ENCODE measurements at regions not wholly inside any gene's neighbourhood (a gene's known extent, or its start where the extent isn't known, plus 50 kb on each side); places are given as distances from the start of the nearest gene placed in this dataset.

DNA sequence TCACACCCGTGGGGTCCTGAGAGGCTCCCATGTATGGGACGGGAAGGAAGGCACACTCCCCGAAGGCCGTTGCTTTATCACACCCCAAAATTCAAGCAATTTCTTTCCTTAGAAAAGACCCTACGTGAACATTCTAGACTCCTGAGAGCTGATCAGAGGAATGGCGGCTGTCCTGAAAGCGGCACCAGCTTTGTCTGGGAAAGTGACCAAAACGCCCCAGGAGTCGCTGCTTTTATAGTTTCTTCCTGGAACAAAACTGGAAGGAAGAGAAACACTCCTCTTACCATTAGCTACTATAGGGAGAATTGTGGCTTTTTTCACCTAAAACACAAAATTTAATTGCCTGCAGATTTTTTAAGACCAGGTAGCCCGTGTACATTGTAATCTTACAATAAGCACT, 261.8 kb upstream of the RNF32 start:
- TF ChIP-seq, protein P1, sequence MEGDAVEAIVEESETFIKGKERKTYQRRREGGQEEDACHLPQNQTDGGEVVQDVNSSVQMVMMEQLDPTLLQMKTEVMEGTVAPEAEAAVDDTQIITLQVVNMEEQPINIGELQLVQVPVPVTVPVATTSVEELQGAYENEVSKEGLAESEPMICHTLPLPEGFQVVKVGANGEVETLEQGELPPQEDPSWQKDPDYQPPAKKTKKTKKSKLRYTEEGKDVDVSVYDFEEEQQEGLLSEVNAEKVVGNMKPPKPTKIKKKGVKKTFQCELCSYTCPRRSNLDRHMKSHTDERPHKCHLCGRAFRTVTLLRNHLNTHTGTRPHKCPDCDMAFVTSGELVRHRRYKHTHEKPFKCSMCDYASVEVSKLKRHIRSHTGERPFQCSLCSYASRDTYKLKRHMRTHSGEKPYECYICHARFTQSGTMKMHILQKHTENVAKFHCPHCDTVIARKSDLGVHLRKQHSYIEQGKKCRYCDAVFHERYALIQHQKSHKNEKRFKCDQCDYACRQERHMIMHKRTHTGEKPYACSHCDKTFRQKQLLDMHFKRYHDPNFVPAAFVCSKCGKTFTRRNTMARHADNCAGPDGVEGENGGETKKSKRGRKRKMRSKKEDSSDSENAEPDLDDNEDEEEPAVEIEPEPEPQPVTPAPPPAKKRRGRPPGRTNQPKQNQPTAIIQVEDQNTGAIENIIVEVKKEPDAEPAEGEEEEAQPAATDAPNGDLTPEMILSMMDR (IDR thresholded peaks at IDR 0.05): no peak
- no peak for TF ChIP-seq EZH2 (IDR thresholded peaks at IDR 0.05; ENCODE audit: borderline replicate concordance, insufficient read depth, low read depth, low read length, poor library complexity, severe bottlenecking)

All from B cell (primary cell).